SK-N-SH (cell line): ENCODE measurements at regions not wholly inside any gene's neighbourhood (a gene's known extent, or its start where the extent isn't known, plus 50 kb on each side); places are given as distances from the start of the nearest gene placed in this dataset.

Experiments used
- CTCF ChIA-PET: fragments of 300-600, 350-600 bp; formaldehyde crosslinking; extraction: SDS; loops from one replicate; lab custom pipeline; 2021; lab: Yijun Ruan, JAX
- POLR2A ChIA-PET: fragments of 350-600 bp; sonication (Branson Sonifier 250); formaldehyde crosslinking; extraction: SDS; loops from one replicate; lab custom pipeline; 2020; ENCODE audit warnings: antibody characterized with exemption, inconsistent platforms; lab: Yijun Ruan, JAX
- DNase-seq: peaks from one replicate; pipeline ENCODE4 v3.0.0; 2012
- H2AFZ ChIP-seq: fragments of 200-600 bp; sonication (generic); 2 replicates; pipeline ENCODE4 v1.8.1; 2016; ENCODE audit warnings: antibody characterized with exemption, mild to moderate bottlenecking, low read depth
- H3F3A ChIP-seq: fragments of 200-600 bp; sonication (generic); replicated peaks from 2 replicates; pipeline ENCODE3; 2016; ENCODE audit warnings: antibody characterized with exemption, mild to moderate bottlenecking; ENCODE audit not compliant: insufficient read depth
- H3K27ac ChIP-seq, 2 experiments: fragments of 200-500 bp in 1 of 2; fragments of 200-600 bp in 1 of 2; sonication (Bioruptor generic) in 1 of 2; sonication (generic), shearing (Covaris generic) in 1 of 2; 2 replicates each; pipeline versions ENCODE4 v1.5.1 to v1.6.1; 2014 to 2016; ENCODE audit warnings: low read depth in 2 of 2, inconsistent platforms in 1 of 2, low read length in 1 of 2, mild to moderate bottlenecking in 1 of 2, mixed read lengths in 1 of 2
- H3K27me3 ChIP-seq: fragments of 200-600 bp; sonication (generic), shearing (Covaris generic); 2 replicates; pipeline ENCODE4 v1.6.1; 2016; ENCODE audit warnings: mixed run types; ENCODE audit not compliant: insufficient read depth
- H3K36me3 ChIP-seq, 2 experiments: fragments of 200-500 bp in 1 of 2; fragments of 200-600 bp in 1 of 2; sonication (Bioruptor generic) in 1 of 2; sonication (generic) in 1 of 2; replicated peaks in 1 of 2; 2 replicates each; pipeline versions ENCODE3 to v1.5.1; 2014 to 2016; ENCODE audit warnings: low read length in 1 of 2, mild to moderate bottlenecking in 1 of 2; ENCODE audit not compliant: insufficient read depth in 2 of 2, control insufficient read depth in 1 of 2
- H3K4me1 ChIP-seq, 2 experiments: fragments of 200-500 bp in 1 of 2; fragments of 200-600 bp in 1 of 2; sonication (Bioruptor generic) in 1 of 2; sonication (generic), shearing (Covaris generic) in 1 of 2; 2 replicates each; pipeline versions ENCODE4 v1.5.1 to v1.6.1; 2014 to 2016; ENCODE audit warnings: low read depth in 1 of 2, low read length in 1 of 2, mixed run types in 1 of 2; ENCODE audit not compliant: insufficient read depth in 2 of 2, control insufficient read depth in 1 of 2
- H3K4me2 ChIP-seq: fragments of 200-600 bp; sonication (generic), shearing (Covaris generic); 2 replicates; pipeline ENCODE4 v1.6.1; 2017; ENCODE audit warnings: mixed run types
- H3K4me3 ChIP-seq, 2 experiments: fragments of 200-500 bp in 1 of 2; fragments of 200-600 bp in 1 of 2; sonication (Bioruptor generic) in 1 of 2; sonication (generic), shearing (Covaris generic) in 1 of 2; 2 replicates each; pipeline versions ENCODE4 v1.5.1 to v1.8.1; 2014 to 2016; ENCODE audit warnings: low read depth in 2 of 2, inconsistent platforms in 1 of 2, low read length in 1 of 2, mild to moderate bottlenecking in 1 of 2, mixed read lengths in 1 of 2, moderate library complexity in 1 of 2
- H3K79me2 ChIP-seq: fragments of 200-600 bp; sonication (generic); 2 replicates; pipeline ENCODE4 v1.8.1; 2017; ENCODE audit warnings: mild to moderate bottlenecking; ENCODE audit not compliant: insufficient read depth
- H3K9ac ChIP-seq: fragments of 200-600 bp; sonication (generic); 2 replicates; pipeline ENCODE4 v1.6.1; 2017; ENCODE audit warnings: mixed run types
- H3K9me2 ChIP-seq: fragments of 200-600 bp; sonication (generic); 2 replicates; pipeline ENCODE4 v1.6.1; 2017; ENCODE audit warnings: mixed run types
- H3K9me3 ChIP-seq: fragments of 200-600 bp; sonication (generic); 2 replicates; pipeline ENCODE4 v1.6.1; 2017; ENCODE audit warnings: mixed run types, mild to moderate bottlenecking, moderate library complexity
- H4K20me1 ChIP-seq: fragments of 200-600 bp; sonication (generic); 2 replicates; pipeline ENCODE4 v1.6.1; 2017; ENCODE audit warnings: mild to moderate bottlenecking, mixed run types; ENCODE audit not compliant: insufficient read depth
- EZH2phosphoT487 ChIP-seq: fragments of 200-600 bp; sonication (generic); IDR thresholded peaks from 2 replicates; pipeline ENCODE4 v1.6.1; 2017; ENCODE audit warnings: low read depth, mixed run types, mild to moderate bottlenecking, antibody characterized with exemption, moderate library complexity, borderline replicate concordance
- FOXM1 ChIP-seq: IDR thresholded peaks from 2 replicates; pipeline ENCODE4 v1.4.0; 2012; ENCODE audit warnings: low read depth, mild to moderate bottlenecking
- GATA2 ChIP-seq: sonication (generic); formaldehyde crosslinking; IDR thresholded peaks from 2 replicates; pipeline ENCODE4 v1.5.0; 2020; ENCODE audit warnings: mild to moderate bottlenecking, missing genetic modification reagents
- IRF3 ChIP-seq: fragments of 150-350 bp; IDR thresholded peaks from 2 replicates; pipeline ENCODE4 v1.6.1; 2016; ENCODE audit warnings: mild to moderate bottlenecking, low read depth, low read length
- MAX ChIP-seq: IDR thresholded peaks from 2 replicates; pipeline ENCODE4 v1.4.0; 2012; ENCODE audit warnings: low read depth
- MEF2A ChIP-seq: IDR thresholded peaks from 2 replicates; pipeline ENCODE4 v1.4.0; 2012; ENCODE audit warnings: low read depth, borderline replicate concordance
- MXI1 ChIP-seq: IDR thresholded peaks from 2 replicates; pipeline ENCODE4 v1.6.1; 2012; ENCODE audit warnings: mild to moderate bottlenecking, low read depth, low read length, improper control_type of control experiment
- POLR2AphosphoS5 ChIP-seq: IDR thresholded peaks from 2 replicates; pipeline ENCODE4 v1.6.1; 2012; ENCODE audit warnings: low read depth, low read length
- RXRA ChIP-seq: IDR thresholded peaks from 2 replicates; pipeline ENCODE4 v1.4.0; 2012; ENCODE audit warnings: low read depth, mild to moderate bottlenecking, borderline replicate concordance
- SMC3 ChIP-seq: IDR thresholded peaks from 2 replicates; pipeline ENCODE4 v1.6.1; 2012; ENCODE audit warnings: low read depth, low read length, improper control_type of control experiment
- TAF1 ChIP-seq: IDR thresholded peaks from 2 replicates; pipeline ENCODE4 v1.6.1; 2012; ENCODE audit warnings: low read depth, mild to moderate bottlenecking, low read length, moderate library complexity, borderline replicate concordance
- USF1 ChIP-seq: IDR thresholded peaks from 2 replicates; pipeline ENCODE4 v1.4.0; 2012; ENCODE audit warnings: low read depth, borderline replicate concordance
- WGBS: methylation state at CpG from one replicate; pipeline ENCODE4 v1.1.6; 2017; ENCODE audit warnings: low lambda C conversion rate; 5-methylcytosine and 5-hydroxymethylcytosine counted together

- TF ChIP-seq USF1 (no peak), IRF3 (no peak), FOXM1 (no peak), SMC3 (no peak), MAX (no peak)
- H3K79me2 ChIP-seq, result no peaks in the 10 kb centered on the region
- peaks cover 29% of the 10 kb centered on the region for H3F3A ChIP-seq
- no peak for DNase-seq
- POLR2A ChIA-PET, result no interaction called here
- no peak overlapping the region for H3K9ac ChIP-seq
- H3K4me1 ChIP-seq, result peaks cover 5 to 24% of the 10 kb centered on the region in 2 experiments
- H3K27ac ChIP-seq, result no peak overlapping the region
- H2AFZ ChIP-seq, result no peak overlapping the region
- H3K27me3 ChIP-seq, result no peaks in the 10 kb centered on the region
- WGBS, result 86% methylated on average over 1 of the region's 1 CpG
- CTCF ChIA-PET, result no interaction called here
- no peaks in the 10 kb centered on the region for H3K9me3 ChIP-seq
- H4K20me1 ChIP-seq, result no peaks in the 10 kb centered on the region
- H3K4me2 ChIP-seq, result no peak overlapping the region
- no peaks in the 10 kb centered on the region for H3K36me3 ChIP-seq
- H3K9me2 ChIP-seq, result no peaks in the 10 kb centered on the region
- H3K4me3 ChIP-seq, result no peak overlapping the region
These were observed 58.6 kb upstream of the NPAS2 start for GRCh38 chr2:100761365-100761764.

GRCh38 chr2:100764430-100764829 lies 55.5 kb upstream of the NPAS2 start:
- Histone ChIP-seq H4K20me1 (no peaks in the 10 kb centered on the region), H3K36me3 (no peaks in the 10 kb centered on the region), H3K9ac (no peak overlapping the region), H3K9me3 (no peaks in the 10 kb centered on the region), H3K4me1 (peaks cover 9 to 31% of the 10 kb centered on the region in 2 experiments), H2AFZ (no peak overlapping the region), H3K4me2 (no peak overlapping the region), H3K4me3 (no peak overlapping the region), H3K27me3 (no peaks in the 10 kb centered on the region), H3K79me2 (no peaks in the 10 kb centered on the region), H3K9me2 (no peaks in the 10 kb centered on the region), H3F3A (peaks cover 34% of the 10 kb centered on the region), H3K27ac (no peak overlapping the region)
- no peak for DNase-seq
- WGBS, result 90% methylated on average over 2 of the region's 2 CpGs
- CTCF ChIA-PET, result no interaction called here
- TF ChIP-seq RXRA (no peak), GATA2 (CRISPR knock-in tag) (no peak), MXI1 (no peak), MEF2A (no peak), FOXM1 (no peak), POLR2AphosphoS5 (no peak), EZH2phosphoT487 (no peak), TAF1 (no peak)
- POLR2A ChIA-PET, result no interaction called here
